HG03342 (cell line): ENCODE measurements at regions not wholly inside any gene's neighbourhood (a gene's known extent, or its start where the extent isn't known, plus 50 kb on each side); places are given as distances from the start of the nearest gene placed in this dataset.
"Not testable (repeated sequence)": the region's sequence is repeated elsewhere in the genome, so short reads cannot be mapped to it uniquely, and the experiment has no call there.

ENCODE experiments used
- ATAC-seq: cut with Tn5 transposase; IDR thresholded peaks from one replicate; pipeline ENCODE4 v1.9.1; 2021; ENCODE audit warnings: mild to moderate bottlenecking, moderate library complexity; ENCODE audit not compliant: unreplicated experiment

DNA sequence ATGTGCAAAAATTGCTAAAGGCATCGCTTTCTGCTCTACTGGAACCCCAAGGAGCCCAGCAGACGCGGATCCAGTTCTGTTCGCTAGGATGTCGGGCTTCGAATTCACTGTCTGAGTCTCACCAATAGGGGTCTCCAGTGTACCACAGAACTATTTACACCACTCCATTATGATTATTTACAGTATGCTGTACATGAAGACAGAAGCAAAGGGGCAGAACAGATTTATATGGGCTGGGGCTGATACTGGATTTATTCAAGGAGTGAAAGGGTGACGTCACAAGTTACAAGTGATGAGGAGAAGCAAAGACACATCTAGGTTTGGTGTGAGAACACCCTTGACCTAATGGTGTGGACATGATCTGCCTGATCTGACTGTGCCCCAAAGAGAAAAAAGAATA lies 185.3 kb upstream of the ATP5MC3 start:
- peak; percentile 74 for ATAC-seq

DNA sequence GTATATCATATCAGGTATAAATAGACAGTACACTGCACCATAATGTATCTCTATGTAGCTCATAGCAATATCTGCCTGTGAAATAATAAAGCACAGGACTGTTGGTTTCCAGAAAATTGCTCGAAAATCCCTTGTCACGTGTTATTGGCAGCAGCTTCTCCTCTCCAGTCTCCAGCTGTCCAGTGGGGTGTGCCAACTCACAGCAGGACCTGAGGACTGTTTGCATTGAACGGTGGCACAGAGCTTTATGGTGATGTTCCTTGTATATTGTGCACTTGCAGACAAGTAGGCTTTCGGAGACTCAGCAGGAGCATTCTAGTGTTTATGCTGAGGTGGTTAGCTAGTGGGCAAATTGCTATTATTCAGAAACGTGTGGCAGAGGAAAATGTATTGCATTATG lies 182.2 kb upstream of the ATP5MC3 start:
- ATAC-seq, result no peak

DNA sequence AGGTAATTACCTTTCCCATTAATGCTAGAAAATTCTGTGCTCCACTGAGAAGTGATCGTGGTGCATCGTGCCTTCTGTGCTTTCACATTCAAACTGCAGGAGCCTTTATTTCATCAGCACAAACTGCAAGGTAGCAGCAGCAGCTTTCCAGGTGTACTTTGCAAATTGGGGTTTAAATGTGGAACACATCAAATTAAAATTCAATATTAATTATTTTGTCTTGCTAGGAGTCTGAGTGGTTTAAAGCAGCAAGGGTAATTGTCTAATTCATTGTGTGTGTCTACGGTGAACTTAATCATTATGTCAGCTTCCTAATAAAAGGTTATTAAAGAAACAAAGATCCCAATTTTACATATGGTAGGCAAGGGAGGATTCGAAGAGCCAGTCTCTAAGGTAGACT lies 180.8 kb upstream of the ATP5MC3 start:
- ATAC-seq, result no peak

DNA sequence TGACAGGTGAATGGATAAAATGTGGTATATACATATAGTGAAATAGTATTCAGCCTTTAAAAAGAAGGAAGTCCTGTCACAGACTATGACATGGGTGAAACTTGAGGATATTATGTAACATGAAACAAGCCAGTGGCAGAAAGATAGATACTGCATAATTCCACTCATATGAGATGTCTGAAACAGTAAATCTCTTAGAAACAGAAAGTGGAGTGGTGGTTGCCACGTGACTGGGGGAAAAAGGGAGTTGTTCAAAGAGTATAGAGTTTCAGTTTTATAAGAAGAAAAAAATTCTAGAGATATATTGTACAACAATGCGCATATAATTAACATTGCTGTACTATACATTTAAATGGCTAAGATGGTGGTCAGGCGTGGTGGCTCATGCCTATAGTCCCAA lies 178.2 kb upstream of the ATP5MC3 start:
- ATAC-seq, result no peak

DNA sequence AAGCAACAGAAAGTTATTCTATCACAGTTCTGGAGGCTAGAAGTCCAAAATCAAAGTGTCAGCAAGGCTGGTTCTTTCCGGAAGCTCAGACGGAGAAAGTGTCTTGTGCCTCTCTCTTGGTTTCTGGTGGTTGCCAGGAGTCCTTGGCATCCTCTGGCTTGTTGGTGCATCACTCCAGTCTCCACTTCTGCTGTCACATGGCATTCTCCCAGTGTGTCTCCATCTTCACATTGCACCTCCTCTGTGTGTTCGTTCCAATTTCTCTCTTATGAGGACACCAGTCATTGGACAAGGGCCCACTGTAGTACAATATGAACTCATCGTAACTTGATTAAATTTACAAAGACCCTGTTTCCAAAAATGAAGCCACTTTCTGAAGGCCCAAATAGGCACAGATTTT lies 175.4 kb upstream of the ATP5MC3 start:
- ATAC-seq, result no peak

DNA sequence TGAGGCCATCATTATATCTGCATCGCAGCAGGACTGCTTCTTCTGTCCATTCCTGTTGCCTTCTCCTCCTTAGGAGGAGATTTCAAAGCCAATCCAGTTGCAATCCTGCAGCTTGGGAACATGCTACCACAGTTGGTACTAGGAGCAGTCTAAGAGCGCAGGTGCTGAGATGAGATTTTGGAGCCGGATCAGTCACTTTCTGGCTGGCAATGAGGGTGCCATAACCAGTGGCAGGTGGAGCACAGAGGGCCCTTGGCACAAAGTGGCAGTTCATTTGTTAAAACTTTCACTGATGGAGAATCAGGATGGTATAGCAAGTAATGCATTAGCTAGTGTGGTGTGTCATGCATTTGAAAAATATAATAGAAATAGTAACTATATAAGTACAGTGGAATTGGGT lies 173.7 kb upstream of the ATP5MC3 start:
- ATAC-seq, result no peak

DNA sequence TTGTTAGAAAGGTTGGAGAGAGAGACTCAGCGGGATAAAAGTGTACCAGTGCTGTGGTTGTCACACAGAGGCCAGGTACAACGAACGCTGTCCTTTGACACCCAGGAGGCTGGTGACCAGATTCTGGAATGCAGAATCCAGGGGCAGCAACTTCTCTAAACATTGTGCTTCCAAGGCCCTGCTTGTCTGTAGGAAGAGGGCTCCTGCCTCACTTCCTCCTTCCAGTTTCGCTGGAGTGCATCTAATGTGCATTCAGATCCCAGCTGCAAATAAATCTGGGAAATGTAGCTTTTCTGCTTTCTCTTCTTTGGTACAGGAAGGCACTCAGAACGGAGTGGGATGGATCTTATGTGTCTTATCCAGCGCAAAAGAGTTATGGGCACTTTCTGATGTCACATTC lies 171.8 kb upstream of the ATP5MC3 start:
- no peak for ATAC-seq

DNA sequence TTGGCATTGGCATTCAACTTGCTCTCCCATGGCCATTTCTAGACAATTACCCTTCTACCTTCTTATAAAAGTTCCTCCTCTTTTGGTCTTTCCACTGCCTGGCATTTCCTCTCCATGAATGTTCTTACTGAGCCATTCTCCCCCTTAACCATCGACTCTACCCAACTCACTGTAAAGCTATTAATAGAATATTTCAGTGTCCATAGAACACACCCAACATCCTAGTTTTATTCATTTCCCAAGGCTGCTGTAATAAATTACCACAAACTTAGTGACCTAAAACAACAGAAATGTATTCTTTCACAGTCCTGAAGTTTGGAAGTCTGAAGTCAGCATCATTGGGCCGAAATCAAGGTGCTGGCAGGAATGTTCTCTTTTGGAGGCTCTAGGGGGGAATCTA lies 170.0 kb upstream of the ATP5MC3 start:
- no peak for ATAC-seq

DNA sequence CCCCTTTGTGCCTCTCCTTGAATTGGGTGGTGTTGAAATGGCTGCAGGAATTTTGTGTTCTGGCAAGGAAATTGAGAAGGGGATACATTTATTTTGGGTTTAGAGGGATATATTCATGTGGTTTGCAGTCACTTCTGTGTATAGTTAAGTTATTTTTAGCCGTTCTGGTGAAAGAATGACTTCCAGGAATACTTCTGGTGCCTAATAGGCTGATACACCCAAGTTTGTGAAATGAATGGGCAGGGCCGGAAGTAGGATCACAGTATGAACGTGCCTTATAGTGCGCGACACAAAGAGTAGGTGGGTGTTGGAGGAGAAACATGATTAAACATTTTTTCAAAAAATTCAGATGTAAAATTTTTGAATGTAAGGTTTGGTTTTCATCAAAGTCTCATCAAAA lies 168.6 kb upstream of the ATP5MC3 start:
- ATAC-seq, result no peak

DNA sequence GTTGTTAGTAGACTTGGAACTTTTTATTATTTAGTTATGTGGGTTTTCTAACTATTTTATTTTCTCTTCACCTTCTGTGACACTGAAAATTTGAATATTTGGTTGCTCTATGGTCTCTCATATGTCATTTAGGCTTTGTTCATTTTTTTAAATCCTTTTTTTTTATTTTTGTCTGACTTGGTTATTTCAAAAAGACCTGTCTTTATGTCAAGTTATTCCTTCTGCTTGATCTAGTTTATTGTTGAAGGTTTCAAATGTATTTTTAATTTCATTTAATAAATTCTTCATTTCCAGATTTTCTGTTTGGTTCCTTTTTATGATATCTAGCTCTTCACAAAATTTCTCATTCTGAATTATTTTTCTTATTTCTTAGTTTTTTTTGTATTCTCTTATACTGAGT lies 160.6 kb upstream of the ATP5MC3 start:
- no peak for ATAC-seq

DNA sequence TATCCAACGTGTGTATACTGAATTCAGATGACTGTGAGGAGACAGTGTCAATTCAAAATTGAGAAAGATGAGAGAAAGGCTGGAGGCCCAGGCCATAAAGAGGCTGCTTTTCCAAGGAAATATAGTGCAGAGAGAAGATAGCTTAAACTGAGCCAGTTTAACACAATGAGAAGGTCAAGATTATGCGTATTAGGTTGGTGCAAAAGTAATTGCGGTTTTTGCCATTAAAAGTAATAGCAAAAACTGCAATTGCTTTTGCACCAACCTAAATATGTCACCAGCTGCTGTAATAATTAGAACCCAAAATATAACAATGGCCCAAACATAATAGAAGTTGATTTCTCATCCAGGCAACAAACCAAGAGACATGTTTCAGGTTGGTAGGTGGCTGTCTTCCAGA lies 148.7 kb upstream of the ATP5MC3 start:
- no peak for ATAC-seq

DNA sequence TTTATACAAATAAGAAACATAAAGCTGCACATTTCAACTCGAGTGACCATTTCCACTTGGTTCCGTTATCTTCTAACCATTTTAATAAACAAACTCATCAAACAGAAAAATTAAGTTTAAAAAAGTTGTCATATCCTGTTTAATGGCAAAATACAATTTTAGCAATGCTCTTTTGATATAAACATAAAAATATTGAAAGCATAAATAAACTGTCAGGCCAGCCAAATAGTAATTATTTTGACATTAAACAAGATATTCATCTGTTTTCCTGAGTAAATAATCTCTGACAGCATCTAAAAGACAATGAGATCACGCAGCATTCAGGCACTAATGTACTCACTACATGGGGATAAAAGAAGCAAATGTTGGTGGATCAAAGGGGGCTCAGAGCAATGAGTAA lies 145.3 kb upstream of the ATP5MC3 start:
- no peak for ATAC-seq

DNA sequence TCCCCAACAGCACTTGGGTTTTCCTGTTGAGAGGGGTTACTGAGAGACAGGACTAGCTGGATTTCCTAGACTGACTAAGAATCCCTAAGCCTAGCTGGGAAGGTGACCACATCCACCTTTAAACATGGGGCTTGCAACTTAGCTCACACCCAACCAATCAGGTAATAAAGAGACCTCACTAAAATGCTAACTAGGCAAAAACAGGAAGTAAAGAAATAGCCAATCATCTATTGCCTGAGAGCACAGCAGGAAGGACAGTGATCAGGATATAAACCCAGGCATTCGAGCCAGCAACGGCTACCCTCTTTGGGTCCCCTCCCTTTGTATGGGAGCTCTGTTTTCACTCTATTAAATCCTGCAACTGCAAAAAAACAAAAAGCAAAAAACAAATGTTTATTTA lies 144.7 kb upstream of the ATP5MC3 start:
- not testable (repeated sequence) for ATAC-seq

DNA sequence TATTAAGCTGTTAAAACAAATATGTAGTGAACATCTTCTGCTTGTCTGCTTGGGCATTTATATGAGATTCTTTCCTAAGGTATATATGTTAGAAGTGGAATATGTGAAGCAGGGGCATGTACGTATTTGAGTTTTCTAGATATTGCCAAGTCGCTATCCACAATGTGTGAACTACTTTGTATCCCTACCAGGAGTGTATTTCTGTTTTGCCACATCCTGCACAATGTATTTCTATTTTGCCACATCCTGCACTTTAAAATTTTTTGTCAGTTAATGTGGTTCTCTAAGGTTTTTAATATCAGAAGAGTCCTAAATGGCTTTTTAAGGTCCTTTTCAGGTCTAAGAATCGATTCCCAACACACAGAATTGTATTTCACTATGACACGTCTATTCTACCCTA lies 141.7 kb upstream of the ATP5MC3 start:
- ATAC-seq, result no peak

DNA sequence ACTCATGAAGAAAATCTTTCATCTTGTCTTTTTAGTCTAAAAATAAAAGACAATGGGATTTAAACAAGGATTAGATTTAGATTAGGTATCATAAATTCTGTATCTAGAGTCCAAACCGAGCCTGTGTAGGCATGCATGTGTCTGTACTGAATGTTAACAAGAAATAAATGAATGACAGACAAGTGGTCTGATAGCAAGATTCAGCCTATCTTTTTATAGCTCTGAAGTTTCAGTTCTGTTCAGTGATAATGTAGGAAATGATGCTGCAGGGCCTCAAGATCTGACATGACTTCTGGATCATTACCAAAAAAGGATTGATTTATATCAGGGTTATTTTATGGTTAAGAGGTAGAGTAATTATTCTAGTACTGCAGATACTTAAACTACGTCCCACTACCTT lies 137.0 kb upstream of the ATP5MC3 start:
- no peak for ATAC-seq

DNA sequence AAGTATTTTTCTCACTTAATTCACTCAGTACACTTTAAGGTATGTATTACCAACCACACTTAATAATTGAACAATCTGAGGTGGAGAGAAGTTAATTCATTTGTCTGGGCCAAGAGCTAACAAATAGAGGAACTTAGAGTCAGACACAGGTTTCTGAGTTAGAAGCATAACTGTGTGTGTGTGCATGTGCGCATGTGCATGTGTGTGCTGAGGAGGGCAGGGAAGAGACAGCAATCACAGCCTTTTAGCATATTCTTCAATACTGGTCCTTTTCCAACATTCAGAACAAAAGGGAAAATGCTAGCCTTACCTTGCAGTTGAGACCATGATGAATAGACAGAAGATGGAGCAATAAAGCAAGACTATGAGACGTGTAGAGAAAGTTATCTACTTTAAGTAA lies 136.2 kb upstream of the ATP5MC3 start:
- no peak for ATAC-seq

DNA sequence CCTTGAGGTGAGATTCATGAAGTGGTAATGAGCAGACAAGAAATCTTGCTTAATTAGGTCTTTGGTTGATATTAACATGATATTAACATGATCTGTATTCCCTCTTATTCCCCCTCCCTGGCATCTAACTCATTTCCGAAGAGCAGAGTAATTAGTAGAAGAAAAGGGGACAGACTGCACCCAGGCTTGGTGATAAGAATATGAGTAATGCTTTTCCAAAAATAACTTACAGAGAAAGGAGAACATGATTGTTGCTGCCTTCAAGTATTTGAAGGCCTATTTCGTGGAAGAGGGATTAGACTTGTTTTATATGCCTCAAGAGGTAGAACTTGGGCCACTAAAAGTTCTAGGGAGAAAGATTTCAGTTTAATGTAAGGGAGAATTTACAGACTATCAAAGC lies 130.6 kb upstream of the ATP5MC3 start:
- no peak for ATAC-seq

DNA sequence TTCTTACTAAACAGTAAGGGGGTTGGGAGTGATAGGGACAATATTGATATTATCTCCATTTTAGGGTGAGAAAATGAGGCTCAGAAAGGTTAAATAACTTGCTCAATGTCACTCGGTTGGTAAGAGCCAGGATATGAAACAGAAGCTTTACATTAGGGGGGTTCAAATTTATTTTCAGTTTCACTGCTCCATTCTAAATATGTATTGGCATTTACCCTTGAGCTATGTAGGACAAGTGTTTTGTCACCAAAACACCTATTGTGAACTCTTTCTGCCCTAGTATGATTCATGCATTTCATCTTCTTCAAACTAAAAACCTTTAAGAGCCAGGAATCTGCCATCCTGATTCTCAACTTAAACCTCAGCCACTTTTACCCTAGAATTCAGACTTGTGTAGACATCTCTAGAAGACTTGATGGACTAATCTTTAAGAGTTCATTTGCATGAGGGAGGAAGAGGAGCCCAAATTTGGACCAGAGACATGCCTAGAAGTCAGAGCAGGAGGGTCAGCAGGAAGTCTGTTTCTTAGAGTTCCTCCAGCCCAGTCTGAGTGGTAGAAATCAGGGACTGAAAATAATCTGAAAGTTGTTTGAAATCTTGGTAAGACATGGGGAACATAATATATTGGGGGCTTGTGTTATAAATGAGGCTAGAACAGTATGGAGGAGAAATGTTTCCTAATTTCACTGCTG lies 129.4 kb upstream of the ATP5MC3 start:
- no peak for ATAC-seq

DNA sequence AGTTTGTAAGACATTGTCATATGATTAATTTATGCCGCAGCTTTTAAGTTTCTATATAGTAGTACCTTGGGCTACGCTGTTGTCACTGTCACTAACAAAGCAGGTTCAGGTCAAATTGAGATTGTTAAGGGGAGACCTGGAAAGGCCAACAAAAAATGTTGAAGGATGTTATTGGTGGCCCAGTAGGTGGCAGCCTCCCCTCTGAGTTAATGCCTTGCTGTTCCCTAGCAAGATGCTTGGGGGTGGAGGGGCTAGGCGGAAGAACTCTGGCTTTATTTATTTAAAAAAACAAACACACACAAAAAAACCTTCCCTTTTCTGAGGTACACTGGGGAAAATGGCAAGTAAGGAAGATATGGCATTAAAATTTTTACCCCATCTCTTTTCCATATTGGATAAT lies 128.3 kb upstream of the ATP5MC3 start:
- no peak for ATAC-seq

DNA sequence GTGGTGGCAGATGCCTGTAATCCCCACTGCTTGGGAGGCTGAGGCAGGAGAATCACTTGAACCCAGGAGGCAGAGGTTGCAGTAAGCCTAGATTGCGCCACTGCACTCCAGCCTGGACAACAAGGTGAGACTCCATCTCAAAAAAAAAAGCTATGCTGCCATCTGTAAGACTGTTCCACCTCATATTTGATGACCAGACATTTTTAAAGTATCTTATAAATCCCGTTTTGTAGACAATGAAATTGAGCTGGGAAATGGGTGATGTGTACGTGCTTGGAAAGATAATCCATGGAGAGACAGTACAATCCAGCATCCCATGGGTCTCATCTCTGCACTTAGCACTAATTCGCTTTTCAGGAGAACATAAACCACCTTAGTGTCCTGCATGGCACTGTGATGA lies 126.5 kb upstream of the ATP5MC3 start:
- no peak for ATAC-seq

DNA sequence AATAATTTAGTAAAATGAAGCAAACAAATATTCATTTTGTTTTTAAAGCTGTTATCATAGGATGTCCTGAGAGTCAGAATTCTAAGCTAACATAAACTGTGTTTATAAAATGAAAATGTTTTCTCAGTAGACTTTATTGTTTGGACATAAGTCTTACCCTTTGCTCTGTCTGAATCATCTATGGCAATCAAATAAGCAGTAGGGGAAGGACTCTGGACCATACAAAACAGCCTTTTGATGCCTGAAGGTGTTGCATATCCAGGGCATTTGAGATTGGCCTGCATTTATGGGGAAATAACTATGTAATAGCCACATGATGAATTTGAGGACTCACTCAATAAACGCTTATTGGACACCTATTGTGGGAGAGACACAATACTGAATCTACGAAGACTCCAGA lies 123.0 kb upstream of the ATP5MC3 start:
- no peak for ATAC-seq

DNA sequence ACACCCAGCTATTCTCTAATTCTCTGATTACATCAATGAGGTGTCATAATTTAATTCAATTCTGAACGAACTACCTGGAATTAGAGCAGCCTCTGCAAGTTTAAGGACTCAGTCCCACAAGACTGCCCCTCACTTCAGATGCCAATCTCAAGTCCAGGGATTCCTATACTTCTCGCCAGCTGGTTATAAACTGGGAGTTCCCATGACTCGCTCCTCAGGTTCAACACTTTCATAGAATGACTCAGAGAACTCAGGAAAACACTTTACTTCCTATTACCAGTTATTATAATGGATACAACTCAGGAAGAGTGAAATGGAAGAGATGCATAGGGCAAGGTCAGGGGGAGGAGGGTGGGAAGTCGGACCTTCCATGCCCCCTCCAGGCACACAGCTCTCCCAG lies 112.3 kb upstream of the ATP5MC3 start:
- ATAC-seq, result no peak

DNA sequence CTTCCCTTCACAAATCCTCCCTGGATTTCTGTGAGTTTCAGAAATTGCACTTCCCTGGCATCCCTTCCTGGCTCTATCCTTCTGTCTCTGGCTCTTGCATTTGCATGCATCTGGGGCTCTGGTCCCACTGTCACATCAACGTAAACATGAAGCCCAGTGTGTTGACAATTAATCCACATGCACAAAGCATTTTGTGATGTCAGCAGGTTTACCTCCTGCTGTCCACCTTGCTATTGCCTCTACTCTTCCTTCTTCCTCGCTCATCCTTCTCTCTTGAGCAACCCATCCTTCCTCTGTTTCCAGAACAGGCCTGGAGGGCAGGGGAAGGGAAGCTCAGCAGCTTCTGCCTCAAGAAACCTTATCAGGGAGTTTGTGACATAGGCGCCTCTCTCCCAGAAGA lies 111.7 kb upstream of the ATP5MC3 start:
- no peak for ATAC-seq

DNA sequence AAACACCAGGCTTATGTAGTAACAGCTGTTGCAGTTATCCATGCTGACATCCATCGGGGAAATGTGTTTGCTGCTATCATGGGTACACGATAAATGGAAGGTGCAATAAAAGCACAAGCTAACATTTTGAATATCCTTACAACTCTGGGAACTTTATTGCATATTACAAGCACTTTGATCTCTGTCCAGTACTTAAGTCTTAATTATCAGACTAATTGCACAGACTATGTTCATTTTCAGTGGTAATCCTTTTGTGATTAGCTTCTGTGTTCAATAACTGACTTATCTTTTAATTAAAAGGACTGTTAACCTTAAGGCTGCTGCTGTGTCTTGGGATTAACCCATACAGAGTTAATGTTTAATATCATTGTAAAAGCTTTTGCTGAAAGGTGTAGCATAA lies 101.4 kb upstream of the ATP5MC3 start:
- no peak for ATAC-seq
